ENCODE measurements at regions not wholly inside any gene's neighbourhood (a gene's known extent, or its start where the extent isn't known, plus 50 kb on each side); places are given as distances from the start of the nearest gene placed in this dataset.

DNA sequence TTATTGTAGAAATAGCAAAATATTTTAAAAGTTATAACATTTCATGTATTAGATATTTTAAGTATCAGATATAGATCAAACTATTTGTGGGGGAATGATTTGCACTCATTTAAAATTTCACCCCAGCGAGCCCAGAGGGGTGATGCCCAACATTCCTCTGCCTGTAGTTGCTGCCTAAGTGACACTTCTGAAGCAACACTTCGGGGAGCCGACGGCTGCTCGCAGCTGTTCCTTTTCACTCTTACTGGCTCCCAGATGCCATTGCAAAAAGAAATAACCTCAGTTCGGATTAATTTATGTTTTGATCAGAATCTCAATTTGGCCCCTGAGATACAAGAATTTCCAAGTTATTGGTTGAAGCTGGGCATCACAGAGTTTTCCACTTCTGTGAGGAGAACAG, 603.8 kb downstream of the PLCL1 start:
- intact Hi-C loops (cut with micrococcal nuclease): no loop called here

DNA sequence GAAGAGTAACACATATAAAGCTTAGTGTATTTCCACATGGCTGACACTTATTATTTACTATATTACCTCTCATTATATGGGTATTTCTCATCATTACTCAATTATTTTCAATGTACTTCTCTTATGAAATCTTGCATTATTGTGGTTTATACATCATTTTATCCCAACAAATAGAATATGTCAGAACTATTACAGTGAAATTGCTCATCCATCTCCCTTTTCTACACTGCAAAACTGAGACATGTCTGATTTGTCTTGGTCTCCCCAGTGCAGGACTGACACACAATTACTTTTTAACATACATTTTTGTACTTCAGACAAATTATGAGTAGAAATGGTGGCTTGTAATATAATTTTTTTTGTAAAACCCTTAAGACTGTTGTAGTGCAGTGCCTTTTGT, 600.9 kb downstream of the PLCL1 start:
- Mint-ChIP-seq H3K9me3 (ENCODE audit: insufficient read depth) (no peaks in the 10 kb centered on the region), H3K27ac (no peak overlapping the region), H3K4me3 (no peak overlapping the region), H3K27me3 (no peaks in the 10 kb centered on the region), H3K4me1 (no peaks in the 10 kb centered on the region)
- no peak for TF ChIP-seq EZH2 (IDR thresholded peaks at IDR 0.05; ENCODE audit: borderline replicate concordance, insufficient read depth, low read depth, low read length, poor library complexity, severe bottlenecking)
- TF ChIP-seq, protein P1, sequence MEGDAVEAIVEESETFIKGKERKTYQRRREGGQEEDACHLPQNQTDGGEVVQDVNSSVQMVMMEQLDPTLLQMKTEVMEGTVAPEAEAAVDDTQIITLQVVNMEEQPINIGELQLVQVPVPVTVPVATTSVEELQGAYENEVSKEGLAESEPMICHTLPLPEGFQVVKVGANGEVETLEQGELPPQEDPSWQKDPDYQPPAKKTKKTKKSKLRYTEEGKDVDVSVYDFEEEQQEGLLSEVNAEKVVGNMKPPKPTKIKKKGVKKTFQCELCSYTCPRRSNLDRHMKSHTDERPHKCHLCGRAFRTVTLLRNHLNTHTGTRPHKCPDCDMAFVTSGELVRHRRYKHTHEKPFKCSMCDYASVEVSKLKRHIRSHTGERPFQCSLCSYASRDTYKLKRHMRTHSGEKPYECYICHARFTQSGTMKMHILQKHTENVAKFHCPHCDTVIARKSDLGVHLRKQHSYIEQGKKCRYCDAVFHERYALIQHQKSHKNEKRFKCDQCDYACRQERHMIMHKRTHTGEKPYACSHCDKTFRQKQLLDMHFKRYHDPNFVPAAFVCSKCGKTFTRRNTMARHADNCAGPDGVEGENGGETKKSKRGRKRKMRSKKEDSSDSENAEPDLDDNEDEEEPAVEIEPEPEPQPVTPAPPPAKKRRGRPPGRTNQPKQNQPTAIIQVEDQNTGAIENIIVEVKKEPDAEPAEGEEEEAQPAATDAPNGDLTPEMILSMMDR (IDR thresholded peaks at IDR 0.05): no peak
- Histone ChIP-seq H2AFZ (ENCODE audit: insufficient read depth, low read depth, low read length, poor library complexity, severe bottlenecking) (no peak overlapping the region), H3K79me2 (ENCODE audit: control insufficient read depth, insufficient read depth, low read length) (no peaks in the 10 kb centered on the region), H3K4me1 (ENCODE audit: control insufficient read depth in 2 of 2, insufficient read depth in 2 of 2, low read length in 2 of 2) (no peaks in the 10 kb centered on the region), H4K20me1 (ENCODE audit: control insufficient read depth, insufficient read depth, low read length, poor library complexity, severe bottlenecking) (no peaks in the 10 kb centered on the region), H3K9ac (ENCODE audit: low read length) (no peak overlapping the region), H3K9me3 (ENCODE audit: control extremely low read depth in 1 of 3, control insufficient read depth in 2 of 3, insufficient read depth in 1 of 3, low read length in 2 of 3) (no peaks in the 10 kb centered on the region), H3K36me3 (replicated peaks in 1 of 2; ENCODE audit: control extremely low read depth in 1 of 2, control insufficient read depth in 1 of 2, extremely low read depth in 1 of 2, insufficient read depth in 2 of 2, low read length in 1 of 2) (no peaks in the 10 kb centered on the region), H3K27me3 (replicated peaks in 1 of 4; ENCODE audit: control extremely low read depth in 1 of 4, control insufficient read depth in 3 of 4, insufficient read depth in 4 of 4, low read length in 3 of 4) (no peaks in the 10 kb centered on the region), H3K4me3 (ENCODE audit: control extremely low read depth in 1 of 5, extremely low read depth in 1 of 5, insufficient read depth in 1 of 5, low read depth in 2 of 5, low read length in 4 of 5) (no peak overlapping the region), H3K4me2 (replicated peaks; ENCODE audit: low read depth, low read length, poor library complexity, severe bottlenecking) (no peak overlapping the region), H3K27ac (ENCODE audit: low read length in 2 of 2) (no peak overlapping the region)
- intact Hi-C loops (cut with micrococcal nuclease): no loop called here
- CTCF ChIA-PET: no interaction called here
- DNase-seq: no peak
- POLR2A ChIA-PET: no interaction called here
- no peak for ATAC-seq (ENCODE audit: low read depth)

More for the DNA sequence above, 603.8 kb downstream of the PLCL1 start:
- H3K27me3 ChIP-seq (replicated peaks in 1 of 4; ENCODE audit: control extremely low read depth in 1 of 4, control insufficient read depth in 3 of 4, insufficient read depth in 4 of 4, low read length in 3 of 4): no peaks in the 10 kb centered on the region
- Mint-ChIP-seq H3K4me3 (no peak overlapping the region), H3K4me1 (no peaks in the 10 kb centered on the region), H3K9me3 (ENCODE audit: insufficient read depth) (no peaks in the 10 kb centered on the region), H3K27ac (no peak overlapping the region), H3K27me3 (no peaks in the 10 kb centered on the region)
- H3K4me2 ChIP-seq (replicated peaks; ENCODE audit: low read depth, low read length, poor library complexity, severe bottlenecking): no peak overlapping the region
- TF ChIP-seq, protein P1 (IDR thresholded peaks at IDR 0.05): no peak
- no peak for TF ChIP-seq EZH2 (IDR thresholded peaks at IDR 0.05; ENCODE audit: borderline replicate concordance, insufficient read depth, low read depth, low read length, poor library complexity, severe bottlenecking)
- no peaks in the 10 kb centered on the region for H3K4me1 ChIP-seq (ENCODE audit: control insufficient read depth in 2 of 2, insufficient read depth in 2 of 2, low read length in 2 of 2)
- H3K36me3 ChIP-seq (replicated peaks in 1 of 2; ENCODE audit: control extremely low read depth in 1 of 2, control insufficient read depth in 1 of 2, extremely low read depth in 1 of 2, insufficient read depth in 2 of 2, low read length in 1 of 2): no peaks in the 10 kb centered on the region
- no peak for DNase-seq
- ChIA-PET POLR2A (no interaction called here), CTCF (no interaction called here)
- H3K9ac ChIP-seq (ENCODE audit: low read length): no peak overlapping the region
- ATAC-seq (ENCODE audit: low read depth): no peak
- WGBS (ENCODE audit: insufficient coverage): 86% methylated on average over 4 of the region's 6 CpGs
- H4K20me1 ChIP-seq (ENCODE audit: control insufficient read depth, insufficient read depth, low read length, poor library complexity, severe bottlenecking): no peaks in the 10 kb centered on the region
- no peak overlapping the region for H3K27ac ChIP-seq (ENCODE audit: low read length in 2 of 2)
- no peaks in the 10 kb centered on the region for H3K79me2 ChIP-seq (ENCODE audit: control insufficient read depth, insufficient read depth, low read length)
- no peak overlapping the region for H3K4me3 ChIP-seq (ENCODE audit: control extremely low read depth in 1 of 5, extremely low read depth in 1 of 5, insufficient read depth in 1 of 5, low read depth in 2 of 5, low read length in 4 of 5)
- no peaks in the 10 kb centered on the region for H3K9me3 ChIP-seq (ENCODE audit: control extremely low read depth in 1 of 3, control insufficient read depth in 2 of 3, insufficient read depth in 1 of 3, low read length in 2 of 3)
- H2AFZ ChIP-seq (ENCODE audit: insufficient read depth, low read depth, low read length, poor library complexity, severe bottlenecking): no peak overlapping the region
